HG03432 (cell line): ENCODE measurements at regions not wholly inside any gene's neighbourhood (a gene's known extent, or its start where the extent isn't known, plus 50 kb on each side); places are given as distances from the start of the nearest gene placed in this dataset.

Experiments used
- ATAC-seq: cut with Tn5 transposase; IDR thresholded peaks from one replicate; pipeline ENCODE4 v1.9.1; 2021; ENCODE audit warnings: mild to moderate bottlenecking, moderate library complexity; ENCODE audit not compliant: unreplicated experiment

- ATAC-seq, result no peak
Measured at GRCh38 chr2:5119046-5119445, 573.1 kb upstream of the SOX11 start.

GRCh38 chr2:5121121-5121520 is 571.1 kb upstream of the SOX11 start:
- ATAC-seq, result no peak

- ATAC-seq, result no peak
Measured at GRCh38 chr2:5121642-5122041, 570.5 kb upstream of the SOX11 start.

- ATAC-seq, result no peak
Measured at GRCh38 chr2:5123582-5124196, 568.5 kb upstream of the SOX11 start.

- no peak for ATAC-seq
Measured at GRCh38 chr2:5125017-5125730, 567.0 kb upstream of the SOX11 start.

GRCh38 chr2:5132281-5132680 is 559.9 kb upstream of the SOX11 start:
- no peak for ATAC-seq

- ATAC-seq, result no peak
Measured at GRCh38 chr2:5140347-5140746, 551.8 kb upstream of the SOX11 start.

GRCh38 chr2:5144159-5144558 is 548.0 kb upstream of the SOX11 start:
- no peak for ATAC-seq

GRCh38 chr2:5145053-5145452 is 547.1 kb upstream of the SOX11 start:
- no peak for ATAC-seq

- ATAC-seq, result no peak
Measured at GRCh38 chr2:5145801-5146200, 546.4 kb upstream of the SOX11 start.

- ATAC-seq, result no peak
Measured at GRCh38 chr2:5148392-5149085, 543.6 kb upstream of the SOX11 start.

- no peak for ATAC-seq
Measured at GRCh38 chr2:5150871-5151270, 541.3 kb upstream of the SOX11 start.

- ATAC-seq, result no peak
Measured at GRCh38 chr2:5164776-5165525, 527.2 kb upstream of the SOX11 start.

GRCh38 chr2:5172923-5173322 is 519.3 kb upstream of the SOX11 start:
- no peak for ATAC-seq

GRCh38 chr2:5173876-5174535 is 518.2 kb upstream of the SOX11 start:
- no peak for ATAC-seq

- no peak for ATAC-seq
Measured at GRCh38 chr2:5175231-5175630, 517.0 kb upstream of the SOX11 start.

GRCh38 chr2:5176764-5177163 is 515.4 kb upstream of the SOX11 start:
- no peak for ATAC-seq

- no peak for ATAC-seq
Measured at GRCh38 chr2:5183031-5183430, 509.2 kb upstream of the SOX11 start.

GRCh38 chr2:5187283-5187682 is 504.9 kb upstream of the SOX11 start:
- ATAC-seq, result no peak

- ATAC-seq, result no peak
Measured at GRCh38 chr2:5188636-5189035, 503.5 kb upstream of the SOX11 start.

- no peak for ATAC-seq
Measured at GRCh38 chr2:5190023-5190422, 502.2 kb upstream of the SOX11 start.
